SK-N-SH (cell line): ENCODE measurements at regions not wholly inside any gene's neighbourhood (a gene's known extent, or its start where the extent isn't known, plus 50 kb on each side); places are given as distances from the start of the nearest gene placed in this dataset.

Source experiments
- CTCF ChIA-PET: fragments of 300-600, 350-600 bp; formaldehyde crosslinking; extraction: SDS; loops from one replicate; lab custom pipeline; 2021; lab: Yijun Ruan, JAX
- POLR2A ChIA-PET: fragments of 350-600 bp; sonication (Branson Sonifier 250); formaldehyde crosslinking; extraction: SDS; loops from one replicate; lab custom pipeline; 2020; ENCODE audit warnings: antibody characterized with exemption, inconsistent platforms; lab: Yijun Ruan, JAX
- DNase-seq: peaks from one replicate; pipeline ENCODE4 v3.0.0; 2012
- H2AFZ ChIP-seq: fragments of 200-600 bp; sonication (generic); 2 replicates; pipeline ENCODE4 v1.8.1; 2016; ENCODE audit warnings: antibody characterized with exemption, mild to moderate bottlenecking, low read depth
- H3F3A ChIP-seq: fragments of 200-600 bp; sonication (generic); replicated peaks from 2 replicates; pipeline ENCODE3; 2016; ENCODE audit warnings: antibody characterized with exemption, mild to moderate bottlenecking; ENCODE audit not compliant: insufficient read depth
- H3K27ac ChIP-seq, 2 experiments: fragments of 200-500 bp in 1 of 2; fragments of 200-600 bp in 1 of 2; sonication (Bioruptor generic) in 1 of 2; sonication (generic), shearing (Covaris generic) in 1 of 2; 2 replicates each; pipeline versions ENCODE4 v1.5.1 to v1.6.1; 2014 to 2016; ENCODE audit warnings: low read depth in 2 of 2, inconsistent platforms in 1 of 2, low read length in 1 of 2, mild to moderate bottlenecking in 1 of 2, mixed read lengths in 1 of 2
- H3K27me3 ChIP-seq: fragments of 200-600 bp; sonication (generic), shearing (Covaris generic); 2 replicates; pipeline ENCODE4 v1.6.1; 2016; ENCODE audit warnings: mixed run types; ENCODE audit not compliant: insufficient read depth
- H3K36me3 ChIP-seq, 2 experiments: fragments of 200-500 bp in 1 of 2; fragments of 200-600 bp in 1 of 2; sonication (Bioruptor generic) in 1 of 2; sonication (generic) in 1 of 2; replicated peaks in 1 of 2; 2 replicates each; pipeline versions ENCODE3 to v1.5.1; 2014 to 2016; ENCODE audit warnings: low read length in 1 of 2, mild to moderate bottlenecking in 1 of 2; ENCODE audit not compliant: insufficient read depth in 2 of 2, control insufficient read depth in 1 of 2
- H3K4me1 ChIP-seq, 2 experiments: fragments of 200-500 bp in 1 of 2; fragments of 200-600 bp in 1 of 2; sonication (Bioruptor generic) in 1 of 2; sonication (generic), shearing (Covaris generic) in 1 of 2; 2 replicates each; pipeline versions ENCODE4 v1.5.1 to v1.6.1; 2014 to 2016; ENCODE audit warnings: low read depth in 1 of 2, low read length in 1 of 2, mixed run types in 1 of 2; ENCODE audit not compliant: insufficient read depth in 2 of 2, control insufficient read depth in 1 of 2
- H3K4me2 ChIP-seq: fragments of 200-600 bp; sonication (generic), shearing (Covaris generic); 2 replicates; pipeline ENCODE4 v1.6.1; 2017; ENCODE audit warnings: mixed run types
- H3K4me3 ChIP-seq, 2 experiments: fragments of 200-500 bp in 1 of 2; fragments of 200-600 bp in 1 of 2; sonication (Bioruptor generic) in 1 of 2; sonication (generic), shearing (Covaris generic) in 1 of 2; 2 replicates each; pipeline versions ENCODE4 v1.5.1 to v1.8.1; 2014 to 2016; ENCODE audit warnings: low read depth in 2 of 2, inconsistent platforms in 1 of 2, low read length in 1 of 2, mild to moderate bottlenecking in 1 of 2, mixed read lengths in 1 of 2, moderate library complexity in 1 of 2
- H3K79me2 ChIP-seq: fragments of 200-600 bp; sonication (generic); 2 replicates; pipeline ENCODE4 v1.8.1; 2017; ENCODE audit warnings: mild to moderate bottlenecking; ENCODE audit not compliant: insufficient read depth
- H3K9ac ChIP-seq: fragments of 200-600 bp; sonication (generic); 2 replicates; pipeline ENCODE4 v1.6.1; 2017; ENCODE audit warnings: mixed run types
- H3K9me2 ChIP-seq: fragments of 200-600 bp; sonication (generic); 2 replicates; pipeline ENCODE4 v1.6.1; 2017; ENCODE audit warnings: mixed run types
- H3K9me3 ChIP-seq: fragments of 200-600 bp; sonication (generic); 2 replicates; pipeline ENCODE4 v1.6.1; 2017; ENCODE audit warnings: mixed run types, mild to moderate bottlenecking, moderate library complexity
- H4K20me1 ChIP-seq: fragments of 200-600 bp; sonication (generic); 2 replicates; pipeline ENCODE4 v1.6.1; 2017; ENCODE audit warnings: mild to moderate bottlenecking, mixed run types; ENCODE audit not compliant: insufficient read depth
- ELF1 ChIP-seq: IDR thresholded peaks from 2 replicates; pipeline ENCODE4 v1.4.0; 2012
- EZH2phosphoT487 ChIP-seq: fragments of 200-600 bp; sonication (generic); IDR thresholded peaks from 2 replicates; pipeline ENCODE4 v1.6.1; 2017; ENCODE audit warnings: low read depth, mixed run types, mild to moderate bottlenecking, antibody characterized with exemption, moderate library complexity, borderline replicate concordance
- FOSL2 ChIP-seq: IDR thresholded peaks from 2 replicates; pipeline ENCODE4 v1.4.0; 2012; ENCODE audit warnings: low read depth, mild to moderate bottlenecking, moderate library complexity, borderline replicate concordance
- FOXJ3 ChIP-seq: sonication (generic); formaldehyde crosslinking; IDR thresholded peaks from 2 replicates; pipeline ENCODE4 v1.5.1; 2020; ENCODE audit warnings: mild to moderate bottlenecking, missing genetic modification reagents
- FOXM1 ChIP-seq: IDR thresholded peaks from 2 replicates; pipeline ENCODE4 v1.4.0; 2012; ENCODE audit warnings: low read depth, mild to moderate bottlenecking
- GABPA ChIP-seq: IDR thresholded peaks from 2 replicates; pipeline ENCODE4 v1.4.0; 2012; ENCODE audit warnings: low read depth, mild to moderate bottlenecking
- JUND ChIP-seq: IDR thresholded peaks from 2 replicates; pipeline ENCODE4 v1.4.0; 2012
- MEF2A ChIP-seq: IDR thresholded peaks from 2 replicates; pipeline ENCODE4 v1.4.0; 2012; ENCODE audit warnings: low read depth, borderline replicate concordance
- NFIC ChIP-seq: IDR thresholded peaks from 2 replicates; pipeline ENCODE4 v1.4.0; 2012; ENCODE audit warnings: borderline replicate concordance
- RFX5 ChIP-seq: IDR thresholded peaks from 2 replicates; pipeline ENCODE4 v1.6.1; 2012; ENCODE audit warnings: mild to moderate bottlenecking, improper control_type of control experiment, low read length
- RXRA ChIP-seq: IDR thresholded peaks from 2 replicates; pipeline ENCODE4 v1.4.0; 2012; ENCODE audit warnings: low read depth, mild to moderate bottlenecking, borderline replicate concordance
- SMC3 ChIP-seq: IDR thresholded peaks from 2 replicates; pipeline ENCODE4 v1.6.1; 2012; ENCODE audit warnings: low read depth, low read length, improper control_type of control experiment
- WGBS: methylation state at CpG from one replicate; pipeline ENCODE4 v1.1.6; 2017; ENCODE audit warnings: low lambda C conversion rate; 5-methylcytosine and 5-hydroxymethylcytosine counted together
- TF ChIP-seq, protein P1 (sequence below): IDR thresholded peaks from 2 replicates; pipeline ENCODE4 v1.6.1; 2012; ENCODE audit warnings: mild to moderate bottlenecking, low read depth, low read length, moderate library complexity
- TF ChIP-seq, protein P2 (sequence below): fragments of 150-350 bp; IDR thresholded peaks from 2 replicates; pipeline ENCODE4 v1.6.1; 2017; ENCODE audit warnings: antibody characterized with exemption, low read length, low read depth, borderline replicate concordance
- TF ChIP-seq, protein P3 (sequence below): IDR thresholded peaks from 2 replicates; pipeline ENCODE4; 2012
- TF ChIP-seq, protein P4 (sequence below): IDR thresholded peaks from 2 replicates; pipeline ENCODE4 v1.4.0; 2012; ENCODE audit warnings: low read depth, borderline replicate concordance
- TF ChIP-seq, protein P5 (sequence below): IDR thresholded peaks from 2 replicates; pipeline ENCODE4 v1.4.0; 2012; ENCODE audit warnings: low read depth

DNA sequence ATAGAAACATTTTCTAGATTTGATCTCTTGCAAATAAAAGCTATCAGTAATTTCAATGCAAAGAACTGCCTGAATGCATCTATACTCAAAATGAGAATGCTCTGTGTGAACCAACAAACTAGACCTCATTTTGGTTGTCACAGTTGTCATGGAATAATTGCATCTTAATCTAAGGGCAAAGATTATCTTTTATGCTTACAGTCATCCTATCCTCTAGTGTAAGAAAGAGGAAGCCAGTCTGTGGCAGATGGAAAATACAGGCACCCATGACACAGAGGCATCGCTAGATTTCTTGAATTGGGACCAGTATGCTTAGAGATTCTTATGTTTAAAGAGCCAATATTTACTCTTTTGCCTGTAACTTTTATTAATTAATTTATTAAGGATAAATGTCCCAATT, 95.0 kb downstream of the MACIR start:
- POLR2A ChIA-PET, result no interaction called here
- H3K27me3 ChIP-seq, result no peaks in the 10 kb centered on the region
- H4K20me1 ChIP-seq, result no peaks in the 10 kb centered on the region
- no peaks in the 10 kb centered on the region for H3K9me3 ChIP-seq
- H3K79me2 ChIP-seq, result no peaks in the 10 kb centered on the region
- H3K9me2 ChIP-seq, result no peaks in the 10 kb centered on the region
- no peak overlapping the region for H3K27ac ChIP-seq
- 96% methylated on average over 1 of the region's 1 CpG for WGBS
- H2AFZ ChIP-seq, result no peak overlapping the region
- no peak for DNase-seq
- CTCF ChIA-PET, result no interaction called here
- H3K4me3 ChIP-seq, result no peak overlapping the region
- H3K36me3 ChIP-seq, result no peaks in the 10 kb centered on the region
- peaks cover 3 to 7% of the 10 kb centered on the region in 2 experiments; a peak in 3 of 4 replicates for H3K4me1 ChIP-seq
- no peak overlapping the region for H3K4me2 ChIP-seq
- TF ChIP-seq NFIC (no peak), GABPA (no peak), MEF2A (no peak), FOXM1 (no peak)
- TF ChIP-seq, protein P1, sequence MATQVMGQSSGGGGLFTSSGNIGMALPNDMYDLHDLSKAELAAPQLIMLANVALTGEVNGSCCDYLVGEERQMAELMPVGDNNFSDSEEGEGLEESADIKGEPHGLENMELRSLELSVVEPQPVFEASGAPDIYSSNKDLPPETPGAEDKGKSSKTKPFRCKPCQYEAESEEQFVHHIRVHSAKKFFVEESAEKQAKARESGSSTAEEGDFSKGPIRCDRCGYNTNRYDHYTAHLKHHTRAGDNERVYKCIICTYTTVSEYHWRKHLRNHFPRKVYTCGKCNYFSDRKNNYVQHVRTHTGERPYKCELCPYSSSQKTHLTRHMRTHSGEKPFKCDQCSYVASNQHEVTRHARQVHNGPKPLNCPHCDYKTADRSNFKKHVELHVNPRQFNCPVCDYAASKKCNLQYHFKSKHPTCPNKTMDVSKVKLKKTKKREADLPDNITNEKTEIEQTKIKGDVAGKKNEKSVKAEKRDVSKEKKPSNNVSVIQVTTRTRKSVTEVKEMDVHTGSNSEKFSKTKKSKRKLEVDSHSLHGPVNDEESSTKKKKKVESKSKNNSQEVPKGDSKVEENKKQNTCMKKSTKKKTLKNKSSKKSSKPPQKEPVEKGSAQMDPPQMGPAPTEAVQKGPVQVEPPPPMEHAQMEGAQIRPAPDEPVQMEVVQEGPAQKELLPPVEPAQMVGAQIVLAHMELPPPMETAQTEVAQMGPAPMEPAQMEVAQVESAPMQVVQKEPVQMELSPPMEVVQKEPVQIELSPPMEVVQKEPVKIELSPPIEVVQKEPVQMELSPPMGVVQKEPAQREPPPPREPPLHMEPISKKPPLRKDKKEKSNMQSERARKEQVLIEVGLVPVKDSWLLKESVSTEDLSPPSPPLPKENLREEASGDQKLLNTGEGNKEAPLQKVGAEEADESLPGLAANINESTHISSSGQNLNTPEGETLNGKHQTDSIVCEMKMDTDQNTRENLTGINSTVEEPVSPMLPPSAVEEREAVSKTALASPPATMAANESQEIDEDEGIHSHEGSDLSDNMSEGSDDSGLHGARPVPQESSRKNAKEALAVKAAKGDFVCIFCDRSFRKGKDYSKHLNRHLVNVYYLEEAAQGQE, result no peak
- TF ChIP-seq, protein P2, sequence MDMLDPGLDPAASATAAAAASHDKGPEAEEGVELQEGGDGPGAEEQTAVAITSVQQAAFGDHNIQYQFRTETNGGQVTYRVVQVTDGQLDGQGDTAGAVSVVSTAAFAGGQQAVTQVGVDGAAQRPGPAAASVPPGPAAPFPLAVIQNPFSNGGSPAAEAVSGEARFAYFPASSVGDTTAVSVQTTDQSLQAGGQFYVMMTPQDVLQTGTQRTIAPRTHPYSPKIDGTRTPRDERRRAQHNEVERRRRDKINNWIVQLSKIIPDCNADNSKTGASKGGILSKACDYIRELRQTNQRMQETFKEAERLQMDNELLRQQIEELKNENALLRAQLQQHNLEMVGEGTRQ, result no peak
- H3K9ac ChIP-seq, result no peak overlapping the region
- H3F3A ChIP-seq, result no peaks in the 10 kb centered on the region

DNA sequence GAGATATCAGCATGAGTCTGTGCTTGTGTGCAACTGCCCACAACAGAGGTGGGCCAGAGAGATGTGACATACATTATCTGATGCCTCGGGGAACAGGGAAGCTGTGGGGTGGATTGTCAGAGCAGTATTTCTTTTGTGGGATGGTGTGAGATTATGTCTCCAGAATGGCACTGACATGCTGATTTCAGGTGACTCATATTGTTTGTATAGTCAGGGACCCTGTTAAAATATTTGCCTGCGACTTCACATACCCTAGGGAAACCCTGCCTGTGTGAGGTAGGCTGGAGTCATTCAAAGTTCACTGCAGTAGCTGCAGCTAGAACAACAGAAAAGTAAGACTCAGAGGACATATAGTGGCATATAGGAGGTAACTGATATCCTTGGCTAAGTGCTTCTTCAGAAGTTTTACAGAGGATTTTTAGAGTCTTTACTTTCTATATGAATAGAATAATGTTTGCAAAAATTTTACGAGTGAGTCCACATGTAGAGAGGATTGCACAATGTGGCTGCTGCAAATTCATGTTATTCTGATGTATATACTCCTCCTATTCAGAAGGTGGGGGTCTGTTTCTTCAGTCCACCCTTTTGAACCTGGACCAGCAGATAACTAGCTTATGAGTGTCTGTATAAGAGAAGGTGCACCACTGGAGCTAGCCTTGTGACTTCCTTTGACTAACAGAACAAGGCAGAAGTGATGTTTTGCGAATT, 89.3 kb downstream of the MACIR start:
- CTCF ChIA-PET, result no interaction called here
- no peak for DNase-seq
- no peaks in the 10 kb centered on the region for H3K4me1 ChIP-seq
- no peaks in the 10 kb centered on the region for H3K36me3 ChIP-seq
- no peak overlapping the region for H3K9ac ChIP-seq
- H3K9me3 ChIP-seq, result no peaks in the 10 kb centered on the region
- H3K9me2 ChIP-seq, result no peaks in the 10 kb centered on the region
- H3K79me2 ChIP-seq, result no peaks in the 10 kb centered on the region
- no peak overlapping the region for H3K27ac ChIP-seq
- no peaks in the 10 kb centered on the region for H3K27me3 ChIP-seq
- POLR2A ChIA-PET, result no interaction called here
- H3K4me3 ChIP-seq, result no peak overlapping the region
- no peaks in the 10 kb centered on the region for H4K20me1 ChIP-seq
- no peak overlapping the region for H2AFZ ChIP-seq
- no peak overlapping the region for H3K4me2 ChIP-seq
- WGBS, result 72% methylated on average over 4 of the region's 4 CpGs
- no peaks in the 10 kb centered on the region for H3F3A ChIP-seq
- no peak for TF ChIP-seq RXRA
- TF ChIP-seq SMC3, result no peak
- TF ChIP-seq JUND, result no peak
- TF ChIP-seq ELF1, result no peak
- no peak for TF ChIP-seq FOSL2
- TF ChIP-seq, protein P3, sequence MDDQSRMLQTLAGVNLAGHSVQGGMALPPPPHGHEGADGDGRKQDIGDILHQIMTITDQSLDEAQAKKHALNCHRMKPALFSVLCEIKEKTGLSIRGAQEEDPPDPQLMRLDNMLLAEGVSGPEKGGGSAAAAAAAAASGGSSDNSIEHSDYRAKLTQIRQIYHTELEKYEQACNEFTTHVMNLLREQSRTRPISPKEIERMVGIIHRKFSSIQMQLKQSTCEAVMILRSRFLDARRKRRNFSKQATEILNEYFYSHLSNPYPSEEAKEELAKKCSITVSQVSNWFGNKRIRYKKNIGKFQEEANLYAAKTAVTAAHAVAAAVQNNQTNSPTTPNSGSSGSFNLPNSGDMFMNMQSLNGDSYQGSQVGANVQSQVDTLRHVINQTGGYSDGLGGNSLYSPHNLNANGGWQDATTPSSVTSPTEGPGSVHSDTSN, result no peak
- TF ChIP-seq FOXJ3 (CRISPR knock-in tag), result no peak
- TF ChIP-seq, protein P1, result no peak
- TF ChIP-seq EZH2phosphoT487, result no peak
- no peak for TF ChIP-seq MEF2A
- TF ChIP-seq, protein P4, sequence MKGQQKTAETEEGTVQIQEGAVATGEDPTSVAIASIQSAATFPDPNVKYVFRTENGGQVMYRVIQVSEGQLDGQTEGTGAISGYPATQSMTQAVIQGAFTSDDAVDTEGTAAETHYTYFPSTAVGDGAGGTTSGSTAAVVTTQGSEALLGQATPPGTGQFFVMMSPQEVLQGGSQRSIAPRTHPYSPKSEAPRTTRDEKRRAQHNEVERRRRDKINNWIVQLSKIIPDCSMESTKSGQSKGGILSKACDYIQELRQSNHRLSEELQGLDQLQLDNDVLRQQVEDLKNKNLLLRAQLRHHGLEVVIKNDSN, result no peak
- TF ChIP-seq, protein P5, sequence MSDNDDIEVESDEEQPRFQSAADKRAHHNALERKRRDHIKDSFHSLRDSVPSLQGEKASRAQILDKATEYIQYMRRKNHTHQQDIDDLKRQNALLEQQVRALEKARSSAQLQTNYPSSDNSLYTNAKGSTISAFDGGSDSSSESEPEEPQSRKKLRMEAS, result no peak
- no peak for TF ChIP-seq RFX5
